Neural cell (in vitro differentiated cells): ENCODE measurements at regions not wholly inside any gene's neighbourhood (a gene's known extent, or its start where the extent isn't known, plus 50 kb on each side); places are given as distances from the start of the nearest gene placed in this dataset.

Experiments used
- H2AFZ ChIP-seq: fragments of 200-600, 300-800 bp; sonication (generic), shearing (Covaris generic); 2 replicates; pipeline ENCODE4 v1.6.0; 2014; ENCODE audit warnings: low read depth, mild to moderate bottlenecking, antibody characterized with exemption, low read length, moderate library complexity
- H3F3A ChIP-seq: fragments of 200-600 bp; shearing (Covaris generic); 2 replicates; pipeline ENCODE4 v1.6.1; 2016; ENCODE audit warnings: mild to moderate bottlenecking, moderate library complexity, mixed read lengths, antibody characterized with exemption, low read length; ENCODE audit not compliant: insufficient read depth, poor library complexity, severe bottlenecking
- H3K27ac ChIP-seq: fragments of 200-600, 300-800 bp; sonication (generic), shearing (Covaris generic); 2 replicates; pipeline ENCODE4 v1.5.1; 2014; ENCODE audit warnings: mild to moderate bottlenecking, low read length, moderate library complexity
- H3K27me3 ChIP-seq: fragments of 300-800, 200-600 bp; sonication (generic), shearing (Covaris generic); 2 replicates; pipeline ENCODE4 v1.6.0; 2014; ENCODE audit warnings: mild to moderate bottlenecking, low read depth, low read length, moderate library complexity; ENCODE audit not compliant: insufficient read depth
- H3K36me3 ChIP-seq: fragments of 300-800, 200-600 bp; sonication (generic), shearing (Covaris generic); 2 replicates; pipeline ENCODE4 v1.5.1; 2014; ENCODE audit warnings: mild to moderate bottlenecking, antibody characterized with exemption, low read length, moderate library complexity; ENCODE audit not compliant: insufficient read depth
- H3K4me2 ChIP-seq: fragments of 300-800, 200-600 bp; sonication (generic), shearing (Covaris generic); 2 replicates; pipeline ENCODE4 v1.6.0; 2014; ENCODE audit warnings: mild to moderate bottlenecking, low read length
- H3K4me3 ChIP-seq: fragments of 300-800, 200-600 bp; sonication (generic), shearing (Covaris generic); 2 replicates; pipeline ENCODE4 v1.5.1; 2014; ENCODE audit warnings: mild to moderate bottlenecking, low read length, moderate library complexity
- H3K79me2 ChIP-seq: fragments of 200-600 bp; shearing (Covaris generic); replicated peaks from 2 replicates; pipeline ENCODE4 v1.6.0; 2014; ENCODE audit warnings: mild to moderate bottlenecking, low read length, moderate library complexity; ENCODE audit not compliant: insufficient read depth
- H3K9ac ChIP-seq: fragments of 300-800, 200-600 bp; sonication (generic), shearing (Covaris generic); 2 replicates; pipeline ENCODE4 v1.6.1; 2016; ENCODE audit warnings: mild to moderate bottlenecking, low read length, mixed read lengths
- H3K9me2 ChIP-seq: fragments of 200-600 bp; shearing (Covaris generic); 2 replicates; pipeline ENCODE4 v1.6.1; 2016; ENCODE audit warnings: mild to moderate bottlenecking, low read length, mixed read lengths; ENCODE audit not compliant: insufficient read depth
- H3K9me3 ChIP-seq: fragments of 200-600, 300-800 bp; sonication (generic), shearing (Covaris generic); 2 replicates; pipeline ENCODE4 v1.6.1; 2016; ENCODE audit warnings: mild to moderate bottlenecking, mixed run types, low read length, moderate library complexity, mixed read lengths
- H4K20me1 ChIP-seq: fragments of 200-600 bp; shearing (Covaris generic); 2 replicates; pipeline ENCODE4 v1.6.1; 2016; ENCODE audit warnings: mild to moderate bottlenecking, mixed run types; ENCODE audit not compliant: insufficient read depth
- EP300 ChIP-seq: fragments of 450-650 bp; conservative IDR thresholded peaks from 2 replicates; pipeline ENCODE4 v1.6.1; 2014; ENCODE audit warnings: antibody characterized with exemption, mild to moderate bottlenecking, moderate library complexity; ENCODE audit not compliant: poor library complexity, severe bottlenecking
- EZH2 ChIP-seq: fragments of 200-600, 300-800 bp; shearing (Covaris generic), sonication (generic); IDR thresholded peaks from 2 replicates; pipeline ENCODE4 v1.6.1; 2014; ENCODE audit warnings: antibody characterized with exemption, low read length, borderline replicate concordance, mild to moderate bottlenecking; ENCODE audit not compliant: insufficient read depth, poor library complexity, severe bottlenecking
- MXI1 ChIP-seq: fragments of 450-650 bp; conservative IDR thresholded peaks from 2 replicates; pipeline ENCODE4 v1.6.1; 2014; ENCODE audit warnings: antibody characterized with exemption, mild to moderate bottlenecking; ENCODE audit not compliant: poor library complexity, severe bottlenecking
- POLR2AphosphoS5 ChIP-seq: IDR thresholded peaks from 2 replicates; pipeline ENCODE4 v1.6.1; 2012
- RAD21 ChIP-seq: fragments of 450-650 bp; conservative IDR thresholded peaks from 2 replicates; pipeline ENCODE4 v1.6.1; 2014; ENCODE audit warnings: antibody characterized with exemption, mild to moderate bottlenecking, moderate library complexity
- SMC3 ChIP-seq: fragments of 450-650 bp; conservative IDR thresholded peaks from 2 replicates; pipeline ENCODE4 v1.6.1; 2014; ENCODE audit warnings: antibody characterized with exemption, mild to moderate bottlenecking, moderate library complexity; ENCODE audit not compliant: poor library complexity
- TF ChIP-seq, protein P1 (sequence below): IDR thresholded peaks from 2 replicates; pipeline ENCODE4 v1.6.1; 2012; ENCODE audit warnings: borderline replicate concordance
- TF ChIP-seq, protein P2 (sequence below): fragments of 450-650 bp; IDR thresholded peaks from 2 replicates; pipeline ENCODE4 v1.5.1; 2014; ENCODE audit warnings: antibody characterized with exemption, mild to moderate bottlenecking, moderate library complexity; ENCODE audit not compliant: poor library complexity, severe bottlenecking

DNA sequence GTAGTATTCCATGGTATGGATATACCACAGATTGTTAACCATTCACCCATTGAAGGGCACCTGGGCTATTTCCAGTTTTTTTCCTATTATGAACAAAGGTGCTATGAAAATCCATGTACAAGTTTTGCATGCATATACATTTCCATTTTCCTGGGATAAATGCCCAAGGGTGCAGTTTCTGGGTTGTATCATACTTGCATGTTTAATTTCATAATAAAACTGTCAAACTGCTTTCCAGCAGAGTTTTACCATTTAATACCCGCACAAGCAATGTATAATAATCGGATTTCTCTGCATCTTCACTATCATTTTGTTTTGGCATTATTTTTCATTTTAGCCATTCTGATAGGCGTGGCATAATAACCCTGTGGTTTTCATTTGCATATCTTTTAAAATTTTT is 154.3 kb upstream of the CXCL12 start:
- no peak overlapping the region for H3K9ac ChIP-seq
- no peaks in the 10 kb centered on the region for H4K20me1 ChIP-seq
- H3K4me3 ChIP-seq: no peak overlapping the region
- H3K27me3 ChIP-seq: no peaks in the 10 kb centered on the region
- H3K79me2 ChIP-seq: no peaks in the 10 kb centered on the region
- no peak for TF ChIP-seq SMC3
- TF ChIP-seq EZH2: no peak
- TF ChIP-seq, protein P1, sequence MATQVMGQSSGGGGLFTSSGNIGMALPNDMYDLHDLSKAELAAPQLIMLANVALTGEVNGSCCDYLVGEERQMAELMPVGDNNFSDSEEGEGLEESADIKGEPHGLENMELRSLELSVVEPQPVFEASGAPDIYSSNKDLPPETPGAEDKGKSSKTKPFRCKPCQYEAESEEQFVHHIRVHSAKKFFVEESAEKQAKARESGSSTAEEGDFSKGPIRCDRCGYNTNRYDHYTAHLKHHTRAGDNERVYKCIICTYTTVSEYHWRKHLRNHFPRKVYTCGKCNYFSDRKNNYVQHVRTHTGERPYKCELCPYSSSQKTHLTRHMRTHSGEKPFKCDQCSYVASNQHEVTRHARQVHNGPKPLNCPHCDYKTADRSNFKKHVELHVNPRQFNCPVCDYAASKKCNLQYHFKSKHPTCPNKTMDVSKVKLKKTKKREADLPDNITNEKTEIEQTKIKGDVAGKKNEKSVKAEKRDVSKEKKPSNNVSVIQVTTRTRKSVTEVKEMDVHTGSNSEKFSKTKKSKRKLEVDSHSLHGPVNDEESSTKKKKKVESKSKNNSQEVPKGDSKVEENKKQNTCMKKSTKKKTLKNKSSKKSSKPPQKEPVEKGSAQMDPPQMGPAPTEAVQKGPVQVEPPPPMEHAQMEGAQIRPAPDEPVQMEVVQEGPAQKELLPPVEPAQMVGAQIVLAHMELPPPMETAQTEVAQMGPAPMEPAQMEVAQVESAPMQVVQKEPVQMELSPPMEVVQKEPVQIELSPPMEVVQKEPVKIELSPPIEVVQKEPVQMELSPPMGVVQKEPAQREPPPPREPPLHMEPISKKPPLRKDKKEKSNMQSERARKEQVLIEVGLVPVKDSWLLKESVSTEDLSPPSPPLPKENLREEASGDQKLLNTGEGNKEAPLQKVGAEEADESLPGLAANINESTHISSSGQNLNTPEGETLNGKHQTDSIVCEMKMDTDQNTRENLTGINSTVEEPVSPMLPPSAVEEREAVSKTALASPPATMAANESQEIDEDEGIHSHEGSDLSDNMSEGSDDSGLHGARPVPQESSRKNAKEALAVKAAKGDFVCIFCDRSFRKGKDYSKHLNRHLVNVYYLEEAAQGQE: no peak
- TF ChIP-seq, protein P2, sequence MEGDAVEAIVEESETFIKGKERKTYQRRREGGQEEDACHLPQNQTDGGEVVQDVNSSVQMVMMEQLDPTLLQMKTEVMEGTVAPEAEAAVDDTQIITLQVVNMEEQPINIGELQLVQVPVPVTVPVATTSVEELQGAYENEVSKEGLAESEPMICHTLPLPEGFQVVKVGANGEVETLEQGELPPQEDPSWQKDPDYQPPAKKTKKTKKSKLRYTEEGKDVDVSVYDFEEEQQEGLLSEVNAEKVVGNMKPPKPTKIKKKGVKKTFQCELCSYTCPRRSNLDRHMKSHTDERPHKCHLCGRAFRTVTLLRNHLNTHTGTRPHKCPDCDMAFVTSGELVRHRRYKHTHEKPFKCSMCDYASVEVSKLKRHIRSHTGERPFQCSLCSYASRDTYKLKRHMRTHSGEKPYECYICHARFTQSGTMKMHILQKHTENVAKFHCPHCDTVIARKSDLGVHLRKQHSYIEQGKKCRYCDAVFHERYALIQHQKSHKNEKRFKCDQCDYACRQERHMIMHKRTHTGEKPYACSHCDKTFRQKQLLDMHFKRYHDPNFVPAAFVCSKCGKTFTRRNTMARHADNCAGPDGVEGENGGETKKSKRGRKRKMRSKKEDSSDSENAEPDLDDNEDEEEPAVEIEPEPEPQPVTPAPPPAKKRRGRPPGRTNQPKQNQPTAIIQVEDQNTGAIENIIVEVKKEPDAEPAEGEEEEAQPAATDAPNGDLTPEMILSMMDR: no peak
- TF ChIP-seq RAD21: no peak
- no peak for TF ChIP-seq EP300
- H3K4me2 ChIP-seq: no peak overlapping the region
- H3K9me3 ChIP-seq: no peaks in the 10 kb centered on the region
- no peaks in the 10 kb centered on the region for H3K36me3 ChIP-seq
- no peaks in the 10 kb centered on the region for H3F3A ChIP-seq
- no peak overlapping the region for H2AFZ ChIP-seq
- H3K9me2 ChIP-seq: no peaks in the 10 kb centered on the region
- H3K27ac ChIP-seq: no peak overlapping the region

DNA sequence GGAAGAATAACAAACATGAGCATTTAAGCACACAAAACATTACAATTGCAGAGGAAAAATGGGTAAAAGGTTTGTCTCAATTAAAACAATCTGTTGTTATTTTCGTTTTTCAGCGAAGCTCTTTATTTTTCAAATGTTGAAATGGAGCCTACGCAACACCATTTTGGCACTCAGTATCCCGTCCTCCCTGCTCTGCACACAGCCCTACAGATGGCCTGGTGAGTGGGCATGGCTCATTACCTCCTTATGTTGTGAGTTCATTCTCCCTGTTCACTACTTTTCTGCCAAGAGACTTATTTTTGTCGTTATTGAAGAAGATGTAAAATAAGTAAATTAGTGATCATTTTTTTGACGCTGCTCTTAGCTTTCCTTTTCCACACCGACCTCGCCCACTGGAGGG is 167.8 kb upstream of the CXCL12 start:
- no peaks in the 10 kb centered on the region for H3K27me3 ChIP-seq
- H3K27ac ChIP-seq: no peak overlapping the region
- H2AFZ ChIP-seq: no peak overlapping the region
- no peaks in the 10 kb centered on the region for H3K36me3 ChIP-seq
- H3K79me2 ChIP-seq: no peaks in the 10 kb centered on the region
- H3K9me2 ChIP-seq: no peaks in the 10 kb centered on the region
- no peaks in the 10 kb centered on the region for H4K20me1 ChIP-seq
- no peak overlapping the region for H3K4me2 ChIP-seq
- no peak overlapping the region for H3K9ac ChIP-seq
- TF ChIP-seq MXI1: no peak
- TF ChIP-seq, protein P1: no peak
- TF ChIP-seq EZH2: no peak
- no peak for TF ChIP-seq POLR2AphosphoS5
- H3F3A ChIP-seq: no peaks in the 10 kb centered on the region
- H3K4me3 ChIP-seq: no peak overlapping the region
- H3K9me3 ChIP-seq: no peaks in the 10 kb centered on the region
